ENCODE measurements at regions not wholly inside any gene's neighbourhood (a gene's known extent, or its start where the extent isn't known, plus 50 kb on each side); places are given as distances from the start of the nearest gene placed in this dataset.

- DNase-seq = no peak
These were observed 185.6 kb upstream of the CST7 start for GRCh38 chr20:24763386-24764026.

GRCh38 chr20:24764027-24764793 is 184.9 kb upstream of the CST7 start:
- DNase-seq = no peak

GRCh38 chr20:24764794-24765202 is 184.3 kb upstream of the CST7 start:
- DNase-seq = no peak

GRCh38 chr20:24765316-24766142 is 183.5 kb upstream of the CST7 start:
- no peak for DNase-seq

- no peak for DNase-seq
These were observed 182.9 kb upstream of the CST7 start for GRCh38 chr20:24766143-24766527.

- DNase-seq = no peak
These were observed 182.0 kb upstream of the CST7 start for GRCh38 chr20:24766826-24767622.

- DNase-seq = no peak
These were observed 181.4 kb upstream of the CST7 start for GRCh38 chr20:24767623-24768100.

- no peak for DNase-seq
These were observed 180.8 kb upstream of the CST7 start for GRCh38 chr20:24768201-24768636.

GRCh38 chr20:24768713-24769601 is 180.1 kb upstream of the CST7 start:
- DNase-seq = no peak

- no peak for DNase-seq
These were observed 179.0 kb upstream of the CST7 start for GRCh38 chr20:24769878-24770627.

GRCh38 chr20:24770628-24771541 is 178.2 kb upstream of the CST7 start:
- no peak for DNase-seq

GRCh38 chr20:24771542-24772061 is 177.5 kb upstream of the CST7 start:
- DNase-seq = no peak

GRCh38 chr20:24772667-24773066 is 176.4 kb upstream of the CST7 start:
- DNase-seq = no peak

- DNase-seq = no peak
These were observed 175.9 kb upstream of the CST7 start for GRCh38 chr20:24773168-24773567.

- no peak for DNase-seq
These were observed 175.3 kb upstream of the CST7 start for GRCh38 chr20:24773751-24774201.

GRCh38 chr20:24775966-24776365 is 173.1 kb upstream of the CST7 start:
- no peak for DNase-seq

GRCh38 chr20:24776755-24777271 is 172.3 kb upstream of the CST7 start:
- DNase-seq = no peak

- DNase-seq = no peak
These were observed 171.3 kb upstream of the CST7 start for GRCh38 chr20:24777746-24778145.

- no peak for DNase-seq
These were observed 170.5 kb upstream of the CST7 start for GRCh38 chr20:24778585-24779031.
